A673 (cell line): ENCODE measurements at regions not wholly inside any gene's neighbourhood (a gene's known extent, or its start where the extent isn't known, plus 50 kb on each side); places are given as distances from the start of the nearest gene placed in this dataset.

Experiments
- CTCF ChIP-seq: fragments of 300-800, 200-600 bp; sonication (generic); conservative IDR thresholded peaks from 2 replicates; pipeline ENCODE4 v1.5.1; 2017; ENCODE audit warnings: low read depth, mild to moderate bottlenecking, antibody characterized with exemption, low read length, moderate library complexity, mixed read lengths
- EZH2 ChIP-seq: fragments of 200-600 bp; sonication (generic); IDR thresholded peaks from 2 replicates; pipeline ENCODE4 v1.6.1; 2017; ENCODE audit warnings: borderline replicate concordance, low read depth, mild to moderate bottlenecking, mixed read lengths, antibody characterized with exemption, low read length; ENCODE audit not compliant: poor library complexity, severe bottlenecking

- no peak for TF ChIP-seq EZH2
- TF ChIP-seq CTCF, result no peak
Measured at GRCh38 chr5:79851391-79851863, 139.6 kb downstream of the MTX3 start.
